ENCODE measurements at regions not wholly inside any gene's neighbourhood (a gene's known extent, or its start where the extent isn't known, plus 50 kb on each side); places are given as distances from the start of the nearest gene placed in this dataset.

DNA sequence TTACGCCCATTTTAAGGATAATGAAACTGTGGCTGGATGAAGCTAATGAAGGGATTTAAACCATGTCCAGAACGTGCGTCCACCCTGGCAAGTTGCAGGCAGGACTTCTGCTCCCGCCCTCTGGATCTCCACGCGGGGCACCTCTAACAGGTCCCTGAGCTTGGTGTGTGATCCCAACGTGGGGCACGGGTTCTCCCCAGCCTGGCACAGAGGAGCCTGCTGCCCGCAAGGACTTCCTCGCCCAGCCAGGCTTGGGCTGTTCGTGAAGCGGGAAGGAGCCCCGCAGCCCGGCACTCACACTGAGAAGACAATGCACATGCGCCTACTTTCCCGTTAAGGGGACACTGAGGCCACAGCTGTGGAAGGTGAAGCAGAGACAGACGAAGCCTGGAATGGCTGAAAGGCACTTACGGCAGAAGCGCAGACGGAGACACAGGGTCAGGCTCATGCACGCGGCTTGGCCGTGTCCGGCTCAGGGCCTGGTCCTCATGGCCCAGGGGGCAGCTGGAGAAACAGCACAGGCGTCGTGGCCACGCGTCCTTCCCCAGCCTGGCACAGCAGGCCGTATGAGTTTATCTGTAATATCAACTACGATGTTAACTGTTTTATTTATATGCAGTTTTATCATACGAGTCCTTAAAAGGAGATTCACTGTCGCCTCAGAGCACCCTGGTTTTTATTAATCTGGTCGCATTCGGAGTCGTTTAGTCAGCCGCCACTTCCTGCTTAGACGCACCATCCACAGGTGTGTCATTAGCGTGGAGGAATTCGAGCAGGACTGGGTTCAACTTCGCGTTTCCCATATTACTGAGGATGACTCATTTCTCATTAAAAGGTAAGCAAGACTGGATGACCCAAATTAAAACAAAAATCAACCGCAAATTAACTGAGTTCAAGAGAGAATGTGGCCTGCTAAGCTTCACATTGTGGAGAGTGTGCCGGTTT, 835.9 kb downstream of the GALR1 start:
- no peak for DNase-seq

DNA sequence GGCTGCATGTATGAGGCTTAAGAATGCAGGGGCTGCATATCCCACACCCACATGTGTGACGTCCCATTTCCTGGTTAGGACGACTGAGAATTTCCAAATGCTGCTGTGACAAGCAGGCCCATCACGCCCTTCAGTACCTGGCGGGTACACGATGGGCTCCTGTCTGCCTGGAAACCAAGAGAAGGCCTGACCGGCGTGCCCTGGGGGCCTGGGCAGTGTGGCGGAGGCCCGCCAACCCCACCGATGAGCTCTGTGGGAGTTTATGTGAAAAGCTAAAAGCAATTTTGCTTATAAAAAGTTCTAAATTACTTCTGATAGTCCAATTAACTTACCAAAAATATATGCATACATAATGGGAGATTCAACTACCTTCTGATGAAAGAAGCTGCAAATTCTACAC, 837.3 kb downstream of the GALR1 start:
- no peak for DNase-seq

DNA sequence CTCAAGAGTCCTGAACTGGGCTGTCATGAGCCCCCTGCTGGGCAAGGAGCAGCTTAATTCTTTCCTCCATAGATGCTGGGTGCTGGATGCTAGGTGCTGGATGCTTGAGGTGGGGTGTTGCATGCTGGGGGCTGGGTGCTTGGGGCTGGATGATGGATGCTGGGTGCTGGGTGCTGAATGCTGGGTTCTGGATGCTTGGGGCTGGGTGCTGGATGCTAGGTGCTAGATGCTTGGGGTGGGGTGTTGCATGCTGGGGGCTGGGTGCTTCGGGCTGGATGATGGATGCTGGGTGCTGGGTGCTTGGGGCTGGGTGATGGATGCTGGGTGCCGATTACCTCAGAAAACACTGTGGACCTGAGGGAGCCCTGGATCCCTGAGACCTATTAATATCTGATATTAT, 837.7 kb downstream of the GALR1 start:
- DNase-seq: no peak

DNA sequence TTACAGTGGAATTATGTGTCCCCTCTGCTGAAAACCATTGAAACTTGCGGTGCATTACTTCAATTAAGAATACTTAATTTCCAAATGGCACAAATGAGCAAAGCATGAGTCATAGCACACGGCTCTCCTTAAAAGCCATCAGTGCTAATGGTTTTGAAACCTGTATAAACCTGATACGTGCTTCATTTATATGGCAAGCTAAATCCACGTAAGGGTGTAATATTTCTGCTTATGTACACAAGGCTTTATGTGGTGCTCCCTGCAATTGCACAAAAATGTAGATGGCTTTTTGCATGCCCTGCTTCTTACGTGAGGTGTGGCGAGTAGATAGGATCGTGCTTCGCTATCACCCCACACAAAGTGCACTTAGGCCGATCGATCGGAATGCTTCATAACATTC, 840.9 kb downstream of the GALR1 start:
- no peak for DNase-seq

DNA sequence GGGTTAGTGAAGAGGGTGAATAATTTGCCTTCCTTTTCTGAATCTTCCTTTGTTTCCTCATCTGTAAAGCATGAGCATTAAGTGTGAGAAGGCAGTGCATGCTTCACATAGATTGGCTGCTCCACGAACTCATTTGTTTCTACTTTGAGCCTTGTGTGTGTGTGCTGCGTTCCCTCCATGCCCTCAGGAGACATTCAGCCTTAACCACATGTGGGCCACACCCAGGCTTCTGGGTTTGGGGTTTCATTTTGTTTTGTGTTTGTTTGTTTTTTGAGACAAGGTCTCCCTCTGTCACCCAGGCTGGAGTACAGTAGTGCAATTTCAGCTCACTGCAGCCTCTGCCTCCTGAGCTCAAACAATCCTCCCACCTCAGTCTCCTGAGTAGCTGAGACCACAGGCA, 843.3 kb downstream of the GALR1 start:
- no peak for DNase-seq

DNA sequence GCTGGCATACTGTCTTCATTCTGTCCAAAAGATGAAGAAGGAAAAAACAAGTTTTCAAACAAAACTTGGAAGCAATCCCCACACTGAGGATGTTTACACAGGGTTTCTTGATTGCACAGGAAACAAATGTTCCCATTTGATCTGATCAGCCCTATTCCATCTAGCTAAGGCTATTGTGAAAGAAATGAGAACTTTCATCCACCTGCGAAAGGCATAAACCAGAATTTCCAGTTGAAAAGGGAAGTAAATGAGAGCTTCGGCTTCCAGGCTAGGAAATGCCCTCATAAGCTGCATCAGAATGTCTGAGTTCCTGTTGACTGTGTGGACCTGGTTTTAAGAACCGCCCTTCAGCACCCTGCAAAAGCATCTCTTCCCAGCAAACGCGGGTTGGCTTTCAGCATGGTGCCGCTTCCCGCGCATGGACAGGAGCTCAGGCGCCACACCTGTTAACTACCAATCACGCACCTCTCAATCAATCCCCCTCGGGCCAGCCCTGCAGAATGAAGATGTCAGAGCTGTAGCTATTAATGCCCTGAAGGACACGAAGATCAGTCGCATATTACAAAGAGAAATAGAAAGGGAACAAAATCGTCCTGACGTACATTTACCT, 850.4 kb downstream of the GALR1 start:
- no peak for DNase-seq

DNA sequence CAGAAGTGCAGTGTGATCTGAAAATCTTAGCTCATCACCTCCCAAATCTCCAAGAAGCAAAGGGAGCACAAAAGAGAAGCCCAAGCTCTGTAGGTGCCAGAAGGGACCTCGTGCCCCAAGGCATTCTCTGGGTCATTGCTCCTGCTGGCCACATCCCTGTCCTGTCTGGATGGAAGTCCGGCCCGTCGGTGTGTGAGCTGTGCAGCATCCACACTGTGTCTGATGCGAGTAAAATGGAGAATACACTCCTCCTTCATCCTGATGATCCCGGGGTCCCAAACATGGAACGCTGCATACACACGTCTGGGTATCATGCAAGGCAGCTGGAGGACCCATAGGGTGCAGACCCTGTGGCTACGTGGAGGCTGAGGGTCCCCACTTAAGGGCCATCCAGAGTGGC, 851.4 kb downstream of the GALR1 start:
- no peak for DNase-seq

DNA sequence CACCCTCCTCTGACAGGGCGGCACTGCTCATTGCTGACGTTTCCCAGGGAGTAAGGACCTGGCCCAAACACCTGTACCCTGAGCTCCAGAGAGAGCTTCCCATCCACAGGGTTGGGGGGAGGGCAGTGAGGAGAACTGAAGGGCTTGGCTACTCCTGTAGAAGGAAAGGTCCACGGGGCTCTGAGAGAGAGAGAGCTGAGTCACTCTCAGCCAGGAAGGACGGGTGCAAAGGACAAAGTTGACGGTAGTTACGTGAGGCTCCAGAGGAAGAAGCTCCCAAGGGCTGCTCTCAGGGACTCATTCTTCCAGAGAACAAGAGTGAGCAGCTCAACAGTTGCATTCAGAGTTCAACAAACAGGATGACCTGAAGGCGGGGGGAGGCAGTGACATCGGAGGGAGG, 852.5 kb downstream of the GALR1 start:
- no peak for DNase-seq

DNA sequence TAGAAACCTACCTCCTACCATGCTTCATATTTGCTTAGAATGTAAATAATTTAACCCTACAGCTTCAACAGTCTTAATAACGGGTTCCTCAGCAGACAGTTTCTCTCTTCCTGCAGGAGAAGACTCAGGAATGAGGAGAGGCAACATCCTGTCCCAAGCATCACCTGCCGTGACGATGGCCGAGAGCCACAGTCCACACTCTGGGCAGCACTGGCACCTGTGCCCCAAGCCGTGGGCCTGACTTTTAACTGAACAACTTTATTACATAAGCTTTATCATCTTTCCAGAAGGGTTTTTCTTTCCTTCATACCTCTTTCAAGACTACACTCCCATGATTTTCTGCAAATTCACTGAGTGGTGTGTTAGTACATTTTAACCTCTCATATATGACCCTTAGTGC, 856.0 kb downstream of the GALR1 start:
- no peak for DNase-seq

DNA sequence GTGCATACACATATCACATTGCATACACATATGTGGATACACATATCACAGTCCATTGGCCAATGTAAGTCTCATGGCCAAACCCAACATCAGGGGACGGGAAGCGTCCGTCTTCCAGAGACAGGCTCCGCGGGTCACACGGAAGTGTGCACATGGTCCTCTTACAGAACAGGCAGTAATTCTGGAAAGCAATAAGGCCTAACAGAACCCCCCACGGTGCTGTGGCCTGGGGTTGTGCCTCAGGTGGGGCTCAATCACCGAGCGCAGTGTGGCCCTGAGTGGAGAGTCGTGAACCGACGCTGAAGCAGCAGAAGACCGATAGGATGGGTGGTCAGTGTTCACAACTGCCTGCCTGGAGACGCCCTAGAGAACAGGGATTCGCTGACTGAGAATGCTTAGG, 857.3 kb downstream of the GALR1 start:
- no peak for DNase-seq

DNA sequence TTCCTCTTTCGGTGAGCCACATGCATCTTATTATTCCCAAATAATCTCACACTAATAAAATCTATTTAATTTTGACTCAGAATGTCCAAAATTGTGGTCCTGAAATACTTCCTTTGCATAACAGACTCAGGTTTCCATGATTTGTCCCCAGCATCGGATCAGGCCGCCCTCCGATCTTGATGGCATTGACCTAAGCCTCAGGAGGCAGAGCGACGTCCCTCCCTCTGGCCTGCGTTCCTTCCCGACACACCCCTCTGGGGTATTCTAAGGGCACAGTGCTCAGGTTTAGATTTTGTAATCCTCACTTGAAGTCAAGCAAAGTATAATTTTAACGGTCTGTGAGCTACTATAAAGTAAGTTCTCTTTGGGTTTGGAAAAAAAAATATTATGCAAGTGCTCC, 857.7 kb downstream of the GALR1 start:
- no peak for DNase-seq

DNA sequence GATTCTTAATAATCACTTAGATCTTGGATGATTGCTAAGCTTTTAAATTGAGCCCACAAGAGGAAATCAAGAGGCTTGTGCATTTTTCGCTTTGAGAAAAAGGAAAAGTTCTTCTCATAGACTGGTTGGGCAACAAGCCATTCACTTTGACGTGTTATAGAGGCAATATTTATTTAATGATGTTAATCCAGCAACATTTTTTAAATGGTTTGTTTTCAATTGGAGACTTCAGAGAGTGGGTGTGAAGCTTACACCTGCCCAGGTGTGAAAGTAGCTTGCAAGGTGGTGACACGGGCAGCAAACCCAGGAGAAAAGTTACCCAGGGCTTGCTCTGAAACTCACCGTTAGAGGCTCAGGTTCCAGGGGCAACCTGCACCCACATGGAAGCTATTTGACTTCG, 858.9 kb downstream of the GALR1 start:
- no peak for DNase-seq

DNA sequence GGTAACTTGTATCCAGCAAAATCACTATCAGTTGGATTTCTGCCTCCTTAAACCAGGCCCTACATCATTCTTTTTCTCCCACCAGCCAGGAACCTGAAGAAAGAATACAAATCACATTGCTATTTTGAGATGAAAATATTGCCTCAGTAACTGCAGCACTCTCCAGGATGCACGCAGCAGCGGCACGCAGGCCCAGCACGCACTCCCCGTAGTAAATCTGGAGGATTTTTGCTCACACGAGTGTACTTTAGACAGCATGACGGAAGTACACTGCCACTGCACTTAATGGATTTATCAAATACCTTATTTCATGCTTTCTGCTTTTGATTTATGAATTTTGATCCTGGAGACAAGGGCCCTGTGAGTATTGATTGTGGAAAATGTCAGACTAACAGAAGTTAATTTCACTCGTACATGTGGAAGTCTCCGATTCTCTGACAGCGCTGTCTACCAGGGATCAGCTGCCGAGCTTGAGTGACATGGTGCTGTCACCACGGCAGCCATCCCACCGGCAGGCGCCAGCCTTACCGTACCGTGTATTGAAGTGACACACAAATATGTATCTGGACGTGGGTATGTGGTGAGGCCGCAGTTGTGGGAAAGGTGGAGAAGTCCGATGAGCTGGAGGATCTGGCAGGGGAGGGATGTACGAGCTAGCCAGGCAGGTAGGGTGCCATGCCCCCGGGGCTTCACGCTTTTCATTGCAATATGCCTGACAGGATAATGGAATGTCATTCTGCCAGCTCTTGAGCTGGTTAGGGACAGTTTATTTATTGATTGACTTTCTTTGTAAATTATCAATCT, 863.7 kb downstream of the GALR1 start:
- DNase-seq: no peak

DNA sequence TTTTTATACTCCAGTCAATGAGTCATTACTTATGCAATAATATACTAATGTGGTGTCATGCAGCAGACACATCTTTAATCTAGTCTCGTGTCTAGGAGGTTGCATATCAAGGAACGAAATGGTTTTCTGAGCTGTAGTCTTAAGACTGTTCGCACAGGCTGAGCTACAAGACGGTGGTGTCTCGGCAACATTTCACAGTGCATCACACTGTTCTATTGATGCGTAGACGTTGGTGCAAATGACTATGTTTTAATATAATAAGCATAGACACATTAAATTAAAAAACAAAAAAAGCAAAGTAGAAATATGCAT, 864.2 kb downstream of the GALR1 start:
- no peak for DNase-seq

DNA sequence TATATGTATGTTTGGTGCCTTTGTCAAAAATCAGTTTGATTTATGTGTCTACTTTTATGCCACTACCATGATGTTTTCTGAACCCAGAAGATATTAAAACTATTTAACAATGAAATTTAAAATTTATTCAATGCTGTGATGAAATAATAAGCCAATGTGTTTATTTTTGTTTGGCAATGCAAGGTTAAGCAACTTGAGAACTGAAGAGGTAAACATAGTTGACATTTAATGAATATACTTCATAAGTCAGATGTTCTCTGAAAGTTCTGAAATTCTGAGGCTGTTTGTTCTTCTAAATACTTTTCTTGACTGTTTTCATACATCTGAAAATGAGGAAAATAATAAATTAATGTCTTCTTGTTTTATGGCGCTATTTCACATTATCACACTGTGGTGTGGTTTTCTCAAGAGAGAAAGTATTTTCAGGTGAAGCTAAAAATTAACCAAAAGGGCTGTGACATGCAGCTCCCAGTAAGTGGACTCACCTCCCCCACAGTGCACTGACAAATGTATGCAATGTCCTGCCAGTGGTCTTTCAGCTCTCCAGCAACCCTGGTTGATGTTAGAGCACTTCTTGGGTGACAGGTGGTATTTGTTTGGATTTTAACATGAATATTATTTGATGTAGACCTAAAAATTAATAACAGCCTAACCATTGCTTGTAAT, 863.6 kb upstream of the SALL3 start:
- DNase-seq: no peak

DNA sequence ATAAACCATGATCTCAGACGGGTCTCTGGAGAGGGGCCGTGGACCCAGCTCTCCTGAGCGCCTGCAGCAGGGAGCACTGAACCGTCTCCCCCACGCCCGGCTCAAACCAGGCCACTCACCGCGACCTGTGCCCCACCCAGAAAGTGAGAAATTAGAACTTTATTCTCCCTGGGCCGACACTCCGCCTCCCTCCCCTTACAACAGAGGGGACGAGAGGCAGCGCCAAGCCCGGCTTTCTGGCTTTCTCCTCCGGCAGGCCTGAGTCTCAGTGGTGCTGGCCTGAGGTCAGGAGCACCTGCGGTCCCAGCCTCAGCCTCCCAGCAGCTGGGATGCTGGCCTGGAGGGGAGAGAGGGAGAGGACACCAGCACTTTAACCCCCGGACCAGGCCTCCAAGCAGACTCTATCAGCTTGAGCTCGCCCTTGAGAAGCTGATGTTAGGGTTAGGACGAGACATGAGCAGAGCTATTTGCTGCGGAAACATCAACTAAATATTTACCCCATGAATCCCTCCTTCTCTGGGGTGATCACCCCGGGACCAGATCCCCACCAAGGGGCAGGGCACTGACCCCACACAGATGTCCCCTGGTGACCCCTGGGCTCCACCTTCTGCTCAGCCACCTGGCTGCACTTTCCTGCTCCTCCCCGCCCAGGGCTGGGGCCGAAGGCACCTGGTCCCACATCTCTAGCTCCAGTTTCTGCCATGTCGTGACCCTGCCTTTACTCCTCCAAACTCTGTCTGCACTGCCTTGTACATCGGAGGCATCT, 856.3 kb upstream of the SALL3 start:
- DNase-seq: no peak

DNA sequence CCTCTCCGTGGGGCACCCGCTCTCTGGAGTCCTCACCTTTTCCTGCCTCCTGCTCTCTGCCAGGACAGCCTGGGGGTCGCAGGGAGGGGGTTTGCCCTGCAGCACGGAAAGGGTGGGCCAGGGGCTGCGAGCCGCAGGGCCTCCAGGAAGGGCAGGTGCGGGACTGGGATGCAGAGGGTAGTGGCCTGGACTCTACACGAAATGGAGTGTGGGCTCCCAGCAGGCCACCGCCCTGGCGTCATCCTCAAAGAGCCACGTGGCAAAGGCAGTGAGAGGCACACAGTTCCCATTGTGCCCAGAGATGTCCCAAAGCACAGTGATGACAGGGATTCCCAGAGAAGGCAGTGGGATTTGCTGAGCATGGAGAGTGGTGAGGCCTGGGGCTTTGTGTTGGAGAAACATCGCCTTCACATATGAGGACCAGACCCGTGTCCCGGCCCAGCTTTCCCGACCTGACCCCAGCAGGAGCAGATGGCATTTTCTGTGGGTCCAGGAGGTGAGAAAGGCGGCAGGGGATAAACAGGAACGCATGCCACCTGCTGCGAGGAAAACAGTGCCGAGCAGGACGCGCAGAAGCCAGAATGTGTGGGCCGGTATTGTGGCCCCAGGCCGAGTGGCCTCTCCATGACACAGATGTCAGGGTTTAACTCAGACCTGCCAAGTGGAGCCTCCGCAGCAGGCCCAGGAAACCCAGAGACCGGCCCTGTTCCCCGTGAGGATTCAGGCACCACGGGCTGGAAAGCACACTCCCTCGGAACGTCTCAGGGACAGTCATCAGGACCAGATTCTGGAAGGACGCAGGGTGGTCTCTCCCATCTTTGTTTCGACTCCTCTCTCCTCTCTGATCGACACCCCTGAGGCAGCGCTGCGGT, 855.5 kb upstream of the SALL3 start:
- DNase-seq: no peak

DNA sequence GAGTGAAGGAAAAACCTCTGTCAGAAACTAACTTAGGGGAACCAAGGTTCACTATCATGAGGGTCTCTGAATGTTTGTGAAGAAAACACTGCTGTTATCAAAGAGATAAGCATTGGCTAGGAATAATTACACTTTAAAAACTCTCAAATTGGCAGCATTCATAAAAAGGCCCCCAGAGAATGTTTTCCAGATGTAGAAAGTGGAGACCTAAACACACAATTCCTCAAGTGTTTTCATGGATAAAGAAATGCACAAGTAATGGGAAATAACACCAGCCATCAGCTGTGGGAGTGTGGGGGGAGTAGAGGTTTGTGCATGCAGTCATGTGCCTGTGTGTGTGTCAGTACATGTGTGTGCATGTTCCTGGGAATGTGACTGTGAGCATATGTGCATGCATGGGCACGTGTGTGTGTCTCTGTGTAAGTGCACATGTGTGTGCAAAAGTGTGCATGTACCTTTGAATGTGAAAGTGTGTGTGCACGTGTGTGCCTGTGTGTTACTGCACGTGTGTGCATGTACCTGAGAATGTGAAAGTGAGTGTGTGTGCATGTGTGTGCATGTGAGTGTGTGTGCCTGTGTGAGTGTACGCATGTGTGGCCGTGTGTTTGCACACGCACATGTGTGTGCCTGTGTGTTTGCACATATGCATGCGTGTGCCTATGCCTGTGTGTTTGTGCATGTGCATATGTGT, 854.3 kb upstream of the SALL3 start:
- no peak for DNase-seq

DNA sequence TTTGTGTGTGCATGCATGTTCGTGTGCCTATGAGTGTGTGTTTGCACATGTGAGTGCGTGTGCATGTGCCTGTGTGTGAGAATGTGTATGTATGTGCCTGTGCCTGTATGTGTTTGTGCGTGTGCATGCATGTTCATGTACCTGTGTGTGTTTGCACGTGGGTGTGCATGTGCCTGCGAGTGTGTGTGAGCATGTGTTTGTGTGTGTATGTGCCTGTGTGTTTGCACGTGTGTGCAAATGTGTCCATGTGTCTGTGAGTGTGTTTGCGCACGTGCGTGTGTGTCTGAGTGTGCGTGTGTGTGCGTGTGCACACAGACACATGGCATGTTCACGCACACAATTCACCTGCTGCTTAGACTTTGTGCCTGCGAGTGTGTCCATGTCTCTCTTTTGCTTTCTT, 853.5 kb upstream of the SALL3 start:
- no peak for DNase-seq

DNA sequence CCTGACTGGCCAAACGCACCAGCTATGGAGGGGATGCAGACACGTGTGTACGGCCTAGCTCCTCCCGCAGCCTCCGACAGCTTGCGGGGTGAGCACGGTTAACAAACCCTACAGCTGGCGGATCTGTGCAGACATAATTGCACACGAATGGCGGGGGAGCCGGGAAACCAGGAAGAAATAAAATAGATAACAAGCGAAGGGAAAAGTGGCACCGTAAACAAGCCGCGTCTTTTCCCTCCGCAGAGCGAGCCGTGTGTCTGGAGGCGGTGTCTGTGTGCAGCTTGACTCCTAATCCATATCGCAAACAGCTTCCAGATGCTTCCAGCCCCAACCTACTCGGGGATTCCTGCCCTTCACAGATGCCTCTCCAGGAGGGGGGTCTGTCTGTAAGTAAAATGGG, 853.1 kb upstream of the SALL3 start:
- no peak for DNase-seq

DNA sequence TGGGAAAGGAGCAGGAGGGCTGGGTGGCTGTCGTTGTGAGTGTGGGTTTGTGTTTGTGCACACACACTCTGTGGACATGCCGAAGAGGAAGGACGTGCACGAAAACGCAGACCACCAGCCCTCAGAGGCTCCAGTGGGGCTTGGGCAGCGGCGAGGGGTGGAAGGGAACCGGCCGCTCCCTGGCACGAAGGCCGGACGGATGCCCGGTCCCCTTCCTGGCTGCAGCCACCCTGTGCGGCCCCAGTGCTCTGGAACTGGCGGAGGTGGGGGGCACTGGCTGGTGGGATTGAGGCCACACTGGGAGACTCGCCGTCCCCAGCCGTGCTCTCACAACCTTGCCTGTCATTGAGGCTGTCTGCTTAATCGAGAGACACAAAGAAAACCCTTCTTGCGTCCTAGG, 852.6 kb upstream of the SALL3 start:
- DNase-seq: no peak
